GM13976 (cell line): ENCODE measurements at regions not wholly inside any gene's neighbourhood (a gene's known extent, or its start where the extent isn't known, plus 50 kb on each side); places are given as distances from the start of the nearest gene placed in this dataset.

Experiments
- DNase-seq: peaks from one replicate; pipeline ENCODE4 v3.0.0; 2012; ENCODE audit warnings: low spot score
- in situ Hi-C: fragments of 300-500 bp; cut with MboI; formaldehyde crosslinking; loops from one replicate; pipeline ENCODE4 v1.12.0; 2022; ENCODE audit warnings: low sequenced_read_pairs, mixed read lengths, inconsistent platforms; ENCODE audit not compliant: unreplicated experiment
- TF ChIP-seq, protein P1 (sequence below): IDR thresholded peaks from 2 replicates; pipeline ENCODE4 v1.5.1; 2012; ENCODE audit warnings: borderline replicate concordance, mild to moderate bottlenecking; ENCODE audit not compliant: insufficient read depth; ENCODE audit errors: extremely low read depth, missing control alignments, control extremely low read depth

DNA sequence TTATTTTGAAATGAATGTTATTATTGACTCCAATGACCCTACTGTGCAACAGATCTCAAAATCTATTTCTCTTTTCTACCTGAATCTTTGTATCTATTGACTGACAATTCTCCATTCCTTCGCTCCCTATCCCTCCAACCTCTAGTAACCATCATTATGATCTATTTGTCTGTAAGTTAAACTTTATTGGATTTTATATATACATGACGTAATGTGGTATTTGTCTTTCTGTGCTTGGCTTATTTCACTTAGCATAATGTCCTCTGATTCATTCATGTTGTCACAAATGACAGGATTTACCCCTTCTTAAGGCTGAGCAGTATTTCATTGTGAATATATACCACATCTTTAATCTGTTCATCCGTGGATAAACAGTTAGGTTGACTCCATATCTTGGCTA is 200.4 kb upstream of the SORCS1 start:
- DNase-seq, result no peak
- TF ChIP-seq, protein P1, sequence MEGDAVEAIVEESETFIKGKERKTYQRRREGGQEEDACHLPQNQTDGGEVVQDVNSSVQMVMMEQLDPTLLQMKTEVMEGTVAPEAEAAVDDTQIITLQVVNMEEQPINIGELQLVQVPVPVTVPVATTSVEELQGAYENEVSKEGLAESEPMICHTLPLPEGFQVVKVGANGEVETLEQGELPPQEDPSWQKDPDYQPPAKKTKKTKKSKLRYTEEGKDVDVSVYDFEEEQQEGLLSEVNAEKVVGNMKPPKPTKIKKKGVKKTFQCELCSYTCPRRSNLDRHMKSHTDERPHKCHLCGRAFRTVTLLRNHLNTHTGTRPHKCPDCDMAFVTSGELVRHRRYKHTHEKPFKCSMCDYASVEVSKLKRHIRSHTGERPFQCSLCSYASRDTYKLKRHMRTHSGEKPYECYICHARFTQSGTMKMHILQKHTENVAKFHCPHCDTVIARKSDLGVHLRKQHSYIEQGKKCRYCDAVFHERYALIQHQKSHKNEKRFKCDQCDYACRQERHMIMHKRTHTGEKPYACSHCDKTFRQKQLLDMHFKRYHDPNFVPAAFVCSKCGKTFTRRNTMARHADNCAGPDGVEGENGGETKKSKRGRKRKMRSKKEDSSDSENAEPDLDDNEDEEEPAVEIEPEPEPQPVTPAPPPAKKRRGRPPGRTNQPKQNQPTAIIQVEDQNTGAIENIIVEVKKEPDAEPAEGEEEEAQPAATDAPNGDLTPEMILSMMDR, result no peak
- in situ Hi-C loops, result no loop called here

DNA sequence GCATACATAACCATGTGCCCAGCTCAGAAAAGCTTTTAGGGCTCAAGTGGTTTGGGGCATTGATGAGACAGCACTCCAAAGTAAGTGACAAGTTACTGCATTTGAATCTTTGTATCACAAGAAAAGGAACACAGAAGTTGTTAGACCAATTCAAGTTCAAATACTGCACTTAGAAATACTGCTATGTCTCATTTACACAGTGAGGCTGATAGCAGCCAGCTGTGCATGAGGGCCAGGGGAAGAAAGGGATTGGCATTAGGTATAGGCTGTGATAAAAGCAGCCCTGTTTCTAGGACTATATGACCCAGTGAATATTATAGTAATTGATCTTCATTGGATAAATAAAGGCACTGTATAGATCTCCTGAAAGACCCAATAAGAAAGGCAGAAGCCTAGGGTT is 197.8 kb upstream of the SORCS1 start:
- in situ Hi-C loops, result no loop called here
- TF ChIP-seq, protein P1, result no peak
- DNase-seq, result no peak

DNA sequence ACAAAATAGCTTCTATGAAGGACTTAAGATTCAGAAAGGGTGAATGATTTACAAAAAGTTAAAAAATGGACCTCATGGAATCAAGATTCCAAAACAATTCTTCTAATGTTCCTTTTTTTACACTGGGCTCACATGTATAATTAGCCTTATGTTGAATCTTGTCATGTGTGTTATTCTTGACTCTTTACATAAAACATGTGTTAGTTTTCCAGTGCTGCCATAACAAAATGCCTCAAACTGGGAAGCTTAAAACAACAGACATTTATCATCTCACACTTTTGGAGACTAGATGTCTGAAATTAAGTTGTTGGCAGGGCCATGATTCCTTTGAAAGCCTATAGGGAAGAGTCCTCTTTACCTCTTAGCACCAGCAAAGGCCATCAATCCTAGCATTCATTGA is 192.5 kb upstream of the SORCS1 start:
- no peak for DNase-seq
- in situ Hi-C loops, result no loop called here
- TF ChIP-seq, protein P1, result no peak

DNA sequence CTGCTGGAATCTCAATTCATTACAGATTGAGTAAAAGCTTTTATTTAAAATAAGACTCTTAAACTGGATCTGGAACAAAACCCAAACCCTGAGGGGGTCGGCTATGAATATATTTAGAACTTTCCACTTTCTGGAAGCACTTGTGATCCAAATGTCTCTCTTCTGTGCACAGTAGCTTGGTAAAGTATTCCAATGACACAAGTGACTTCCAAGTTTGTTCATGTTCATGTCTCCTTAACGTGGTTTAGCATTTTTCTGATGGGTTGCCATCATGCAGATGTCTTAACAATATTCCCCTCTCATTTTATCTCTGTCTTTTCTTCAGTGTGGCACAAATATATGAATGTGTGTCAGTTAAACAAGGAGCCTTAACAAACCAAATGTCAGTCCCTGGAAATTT is 191.9 kb upstream of the SORCS1 start:
- in situ Hi-C loops, result no loop called here
- TF ChIP-seq, protein P1, result no peak
- no peak for DNase-seq

DNA sequence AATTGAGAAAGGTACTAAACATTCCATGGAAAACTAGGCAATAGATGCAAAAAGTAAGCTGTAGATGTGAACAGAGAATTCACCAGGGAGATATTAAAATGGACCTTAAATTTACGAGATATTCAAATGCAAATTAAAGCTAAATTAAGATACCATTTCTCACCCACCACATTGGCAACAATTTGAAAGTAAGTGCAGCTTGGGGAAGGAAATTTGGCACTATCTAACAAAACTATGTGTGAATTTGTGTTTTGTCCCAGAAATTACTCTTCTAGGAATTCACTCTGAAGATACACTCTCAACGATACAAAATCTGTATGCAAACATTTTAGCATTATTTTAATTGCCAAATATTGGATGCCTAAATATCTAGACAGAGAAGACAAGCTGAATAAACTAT is 178.2 kb upstream of the SORCS1 start:
- TF ChIP-seq, protein P1, result no peak
- in situ Hi-C loops, result no loop called here
- no peak for DNase-seq

DNA sequence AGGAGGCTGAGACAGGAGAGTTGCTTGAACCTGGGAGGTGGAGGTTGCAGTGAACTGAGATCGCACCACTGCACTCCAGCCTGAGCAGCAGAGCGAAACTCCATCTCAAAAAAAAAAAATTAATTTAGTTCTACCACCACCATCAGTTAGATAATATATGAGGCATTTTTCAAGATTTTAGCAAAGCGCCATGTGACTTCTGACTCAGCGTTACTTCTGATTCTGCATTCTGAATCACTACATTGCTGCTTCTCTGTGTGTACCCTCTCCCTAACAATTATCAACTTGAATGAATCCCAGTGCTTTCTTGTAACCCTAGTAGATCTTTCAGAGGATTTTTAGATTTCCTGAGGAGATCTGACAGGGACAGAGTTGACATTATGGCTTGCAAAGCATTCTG is 176.8 kb upstream of the SORCS1 start:
- TF ChIP-seq, protein P1, result no peak
- in situ Hi-C loops, result no loop called here
- no peak for DNase-seq

DNA sequence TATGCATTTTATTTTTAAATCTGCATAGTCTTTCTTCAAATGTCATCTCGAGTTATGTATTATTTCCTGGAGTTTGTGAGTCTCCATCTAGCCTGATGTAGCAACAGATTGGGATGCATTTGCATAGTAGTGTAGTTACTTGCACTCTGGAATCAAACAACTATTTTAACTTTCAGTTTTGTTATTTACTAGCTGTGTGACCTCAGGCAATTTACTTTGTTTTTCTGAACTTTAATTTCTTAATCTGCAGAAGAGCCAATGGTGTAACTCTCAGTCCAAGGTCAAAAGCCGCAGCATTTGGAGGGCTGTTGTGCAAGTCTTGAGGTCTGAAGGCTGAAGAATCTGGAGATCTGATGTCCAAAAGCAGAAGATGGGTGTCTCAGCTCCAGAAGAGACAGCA is 175.8 kb upstream of the SORCS1 start:
- in situ Hi-C loops, result no loop called here
- DNase-seq, result no peak
- TF ChIP-seq, protein P1, result no peak
